Activated T-cell treated with anti-CD3 and anti-CD28 coated beads, Interleukin-2, amount 50 U/mL, for 72 hours (primary cell): ENCODE measurements at regions not wholly inside any gene's neighbourhood (a gene's known extent, or its start where the extent isn't known, plus 50 kb on each side); places are given as distances from the start of the nearest gene placed in this dataset.
"Not testable (repeated sequence)": the region's sequence is repeated elsewhere in the genome, so short reads cannot be mapped to it uniquely, and the experiment has no call there.

Experiments
- ATAC-seq, 2 donors: fragments of 150-1000 bp; cut with Tn5 transposase; replicated peaks in 1 of 2; 2 replicates each; pipeline ENCODE4 v1.10.0; 2021; ENCODE audit warnings: moderate library complexity in 2 of 2, mild to moderate bottlenecking in 1 of 2
- DNase-seq, 2 donors: peaks; one replicate each; pipeline ENCODE4 v3.0.0; 2021 to 2022; ENCODE audit warnings: mixed read lengths in 1 of 2
- H3K27ac Mint-ChIP-seq: one replicate; pipeline ENCODE4 v1.8.0; 2022; ENCODE audit warnings: mild to moderate bottlenecking, moderate library complexity, mixed read lengths
- H3K27me3 Mint-ChIP-seq: one replicate; pipeline ENCODE4 v1.8.0; 2022; ENCODE audit warnings: low read depth, mixed read lengths
- H3K36me3 Mint-ChIP-seq, 2 donors: one replicate each; pipeline ENCODE4 v1.8.0; 2022; ENCODE audit warnings: mixed read lengths in 2 of 2, mild to moderate bottlenecking in 1 of 2; ENCODE audit not compliant: insufficient read depth in 2 of 2
- H3K4me1 Mint-ChIP-seq: one replicate; pipeline ENCODE4 v1.8.0; 2022; ENCODE audit warnings: low read depth, mixed read lengths
- H3K4me3 Mint-ChIP-seq, 2 donors: one replicate each; pipeline ENCODE4 v1.8.0; 2022; ENCODE audit warnings: mild to moderate bottlenecking in 2 of 2, mixed read lengths in 2 of 2, moderate library complexity in 2 of 2
- H3K9me3 Mint-ChIP-seq, 2 donors: one replicate each; pipeline ENCODE4 v1.8.0; 2022; ENCODE audit warnings: mixed read lengths in 2 of 2

GRCh38 chr2:212882626-212883025 is 268.8 kb downstream of the IKZF2 start:
- peaks cover 5% of the 10 kb centered on the region for H3K27me3 Mint-ChIP-seq
- peaks cover 13 to 26% of the 10 kb centered on the region in 2 donors for H3K9me3 Mint-ChIP-seq
- peaks cover 22% of the 10 kb centered on the region in 2 donors for H3K36me3 Mint-ChIP-seq
- no peak overlapping the region for H3K4me3 Mint-ChIP-seq
- H3K27ac Mint-ChIP-seq = no peak overlapping the region
- ATAC-seq = peak in 1 of 2 donors; percentile 27
- H3K4me1 Mint-ChIP-seq = peaks cover 4% of the 10 kb centered on the region
- DNase-seq = no peak

DNA sequence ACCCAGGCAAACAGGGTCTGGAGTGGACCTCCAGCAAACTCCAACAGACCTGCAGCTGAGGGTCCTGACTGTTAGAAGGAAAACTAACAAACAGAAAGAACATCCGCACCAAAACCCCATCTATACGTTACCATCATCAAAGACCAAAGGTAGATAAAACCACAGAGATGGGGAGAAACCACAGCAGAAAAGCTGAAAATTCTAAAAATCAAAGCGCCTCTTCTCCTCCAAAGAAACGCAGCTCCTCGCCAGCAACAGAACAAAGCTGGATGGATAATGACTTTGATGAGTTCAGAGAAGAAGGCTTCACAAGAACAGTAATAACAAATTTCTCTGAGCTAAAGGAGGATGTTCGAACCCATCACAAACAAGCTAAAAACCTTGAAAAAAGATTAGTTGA is 274.9 kb downstream of the IKZF2 start:
- not testable (repeated sequence) for ATAC-seq, H3K9me3 Mint-ChIP-seq, H3K4me1 Mint-ChIP-seq, H3K27ac Mint-ChIP-seq, H3K4me3 Mint-ChIP-seq, DNase-seq
- Mint-ChIP-seq H3K36me3 (peaks cover 9 to 11% of the 10 kb centered on the region in 2 donors), H3K27me3 (peaks cover 19% of the 10 kb centered on the region)

GRCh38 chr2:212875950-212876349 is 275.5 kb downstream of the IKZF2 start:
- not testable (repeated sequence) for ATAC-seq, H3K4me1 Mint-ChIP-seq, DNase-seq, H3K27ac Mint-ChIP-seq, H3K4me3 Mint-ChIP-seq, H3K9me3 Mint-ChIP-seq
- Mint-ChIP-seq H3K27me3 (peaks cover 19% of the 10 kb centered on the region), H3K36me3 (peaks cover 9 to 11% of the 10 kb centered on the region in 2 donors)

GRCh38 chr2:212873256-212873655 is 278.2 kb downstream of the IKZF2 start:
- no peak overlapping the region for H3K27ac Mint-ChIP-seq
- ATAC-seq (no peak), DNase-seq (no peak)
- peaks cover 5 to 6% of the 10 kb centered on the region in 2 donors for H3K9me3 Mint-ChIP-seq
- no peak overlapping the region for H3K4me3 Mint-ChIP-seq
- peaks cover 4 to 7% of the 10 kb centered on the region in 2 donors for H3K36me3 Mint-ChIP-seq
- H3K27me3 Mint-ChIP-seq = peaks cover 14% of the 10 kb centered on the region
- peaks cover 5% of the 10 kb centered on the region for H3K4me1 Mint-ChIP-seq

DNA sequence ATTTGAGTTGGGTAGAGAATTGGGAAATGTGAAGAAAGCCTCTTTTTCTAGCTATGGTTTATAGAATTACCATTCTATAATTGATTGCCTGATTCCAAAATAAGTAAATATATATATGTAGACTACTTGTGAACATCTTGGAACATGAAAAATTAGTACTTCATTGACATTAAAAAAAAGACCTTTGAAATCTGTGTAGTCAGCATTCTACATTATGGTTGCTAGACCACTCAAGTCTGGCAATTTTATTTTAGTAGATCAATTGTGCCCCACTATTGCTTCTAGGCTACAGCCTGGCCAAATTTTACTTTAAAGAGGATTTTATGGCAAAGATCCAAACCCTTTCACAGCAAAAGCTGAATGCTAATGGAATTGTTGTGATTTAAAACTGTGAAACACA is 279.8 kb downstream of the IKZF2 start:
- ATAC-seq (no peak), DNase-seq (no peak)
- H3K27me3 Mint-ChIP-seq = peaks cover 7% of the 10 kb centered on the region
- peaks cover 3 to 6% of the 10 kb centered on the region in 2 donors for H3K9me3 Mint-ChIP-seq
- H3K36me3 Mint-ChIP-seq = peaks cover 0 to 8% of the 10 kb centered on the region in 2 donors
- no peak overlapping the region for H3K4me3 Mint-ChIP-seq
- no peak overlapping the region for H3K27ac Mint-ChIP-seq
- H3K4me1 Mint-ChIP-seq = peaks cover under 1% of the 10 kb centered on the region

DNA sequence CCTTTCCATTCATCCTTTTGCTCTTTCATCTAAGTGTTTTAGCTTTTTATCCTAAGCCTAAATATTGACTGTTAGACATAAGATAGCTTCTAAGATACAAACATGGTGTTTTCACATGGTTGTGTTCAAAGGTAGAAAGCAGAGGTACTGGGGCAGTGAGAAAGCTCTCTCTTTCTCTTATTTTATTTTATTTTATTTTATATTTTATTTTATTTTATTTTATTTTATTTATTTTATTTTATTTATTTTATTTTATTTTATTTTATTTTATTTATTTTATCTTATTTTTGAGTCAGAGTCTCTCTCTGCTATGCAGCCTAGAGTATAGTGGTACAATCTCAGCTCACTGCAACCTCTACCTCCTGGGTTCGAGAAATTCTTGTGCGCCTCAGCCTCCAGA is 287.2 kb downstream of the IKZF2 start:
- Mint-ChIP-seq H3K27ac (no peak overlapping the region), H3K27me3 (no peaks in the 10 kb centered on the region), H3K9me3 (peaks cover 17 to 19% of the 10 kb centered on the region in 2 donors), H3K36me3 (peaks cover 16 to 26% of the 10 kb centered on the region in 2 donors), H3K4me3 (no peak overlapping the region), H3K4me1 (no peaks in the 10 kb centered on the region)
- DNase-seq (no peak), ATAC-seq (no peak)

DNA sequence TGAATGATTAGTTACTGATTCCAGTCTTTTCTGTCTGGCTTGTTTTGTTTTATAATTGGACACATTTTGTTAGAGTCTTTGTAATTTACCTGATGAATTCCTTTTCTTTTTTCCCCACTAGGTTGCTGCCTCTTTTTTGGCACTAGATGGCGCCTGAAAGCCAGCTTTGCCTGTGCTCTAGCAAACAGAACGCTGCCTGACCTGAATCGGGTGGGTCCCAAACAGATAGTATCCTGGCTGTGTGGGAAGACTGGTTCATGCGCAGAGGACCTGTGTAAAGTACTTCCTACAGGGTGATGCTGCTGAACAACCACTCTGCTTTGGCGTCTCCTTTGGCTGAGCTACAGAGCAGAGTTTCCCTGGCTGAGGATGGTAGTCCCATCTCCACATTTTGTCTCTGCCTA is 288.2 kb downstream of the IKZF2 start:
- Mint-ChIP-seq H3K27me3 (no peaks in the 10 kb centered on the region), H3K4me1 (no peaks in the 10 kb centered on the region), H3K9me3 (peaks cover 17 to 18% of the 10 kb centered on the region in 2 donors), H3K36me3 (peaks cover 16 to 26% of the 10 kb centered on the region in 2 donors), H3K27ac (no peak overlapping the region), H3K4me3 (no peak overlapping the region)
- DNase-seq = peak; percentile 25 to 31
- ATAC-seq = peak; percentile 37 to 41

GRCh38 chr2:212858496-212858895 is 292.9 kb downstream of the IKZF2 start:
- Mint-ChIP-seq H3K27me3 (no peaks in the 10 kb centered on the region), H3K4me1 (no peaks in the 10 kb centered on the region), H3K27ac (no peak overlapping the region), H3K36me3 (peaks cover 12 to 13% of the 10 kb centered on the region in 2 donors), H3K4me3 (no peak overlapping the region), H3K9me3 (peaks cover 8 to 10% of the 10 kb centered on the region in 2 donors)
- DNase-seq (no peak), ATAC-seq (no peak)

GRCh38 chr2:212854771-212855170 is 296.6 kb downstream of the IKZF2 start:
- no peaks in the 10 kb centered on the region for H3K4me1 Mint-ChIP-seq
- H3K27ac Mint-ChIP-seq = no peak overlapping the region
- ATAC-seq = no peak
- H3K4me3 Mint-ChIP-seq = no peak overlapping the region
- peaks cover 2 to 4% of the 10 kb centered on the region in 2 donors for H3K36me3 Mint-ChIP-seq
- no peak for DNase-seq
- H3K27me3 Mint-ChIP-seq = no peaks in the 10 kb centered on the region
- peaks cover 0 to 6% of the 10 kb centered on the region in 2 donors for H3K9me3 Mint-ChIP-seq

- no peaks in the 10 kb centered on the region for H3K4me1 Mint-ChIP-seq
- H3K27me3 Mint-ChIP-seq = no peaks in the 10 kb centered on the region
- ATAC-seq = no peak
- no peak overlapping the region for H3K4me3 Mint-ChIP-seq
- DNase-seq = no peak
- no peaks in the 10 kb centered on the region for H3K36me3 Mint-ChIP-seq
- peaks cover 0 to 6% of the 10 kb centered on the region in 2 donors for H3K9me3 Mint-ChIP-seq
- H3K27ac Mint-ChIP-seq = no peak overlapping the region
Observed at GRCh38 chr2:212854116-212854515, 297.3 kb downstream of the IKZF2 start.

GRCh38 chr2:212845941-212846340 is 305.5 kb downstream of the IKZF2 start:
- Mint-ChIP-seq H3K27ac (no peak overlapping the region), H3K4me3 (no peak overlapping the region), H3K9me3 (peaks cover 0 to 3% of the 10 kb centered on the region in 2 donors), H3K4me1 (no peaks in the 10 kb centered on the region), H3K27me3 (peaks cover 20% of the 10 kb centered on the region), H3K36me3 (peaks cover 0 to 3% of the 10 kb centered on the region in 2 donors)
- ATAC-seq (no peak), DNase-seq (no peak)

DNA sequence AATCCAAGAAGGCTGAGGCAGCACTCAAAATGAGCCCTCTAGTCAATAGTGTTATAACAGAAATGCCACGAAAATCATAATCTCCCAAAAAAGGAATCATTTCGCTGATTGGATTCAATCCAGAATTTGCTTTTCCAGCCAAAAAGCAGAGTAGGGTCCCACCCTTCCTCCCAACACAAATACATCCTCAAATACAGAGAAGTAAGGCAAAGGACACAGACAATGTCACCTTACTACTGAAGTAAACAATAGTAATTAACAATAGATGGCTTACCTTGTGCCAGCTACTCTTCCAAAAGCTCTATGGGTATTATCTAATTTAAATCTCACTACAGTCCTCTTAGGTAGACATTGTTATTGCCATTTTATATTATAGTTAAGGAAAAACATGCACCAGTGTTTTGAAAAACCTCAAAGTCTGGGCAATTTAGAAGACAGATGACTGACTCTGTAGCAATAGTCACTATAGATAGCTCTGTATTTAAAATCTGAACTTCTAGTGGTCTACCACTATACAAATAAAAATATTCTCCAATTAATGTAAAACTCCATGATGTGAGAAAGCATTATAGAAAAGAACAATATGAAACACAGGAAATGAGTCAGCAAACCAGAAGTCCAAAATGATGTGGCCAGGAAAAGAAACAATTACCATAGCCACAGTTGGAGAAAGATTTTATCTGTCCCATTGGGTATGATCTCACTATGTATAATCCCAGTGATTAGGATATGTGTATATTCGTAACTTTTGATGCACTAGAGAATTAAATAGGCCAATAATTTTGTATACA is 305.0 kb upstream of the ERBB4 start:
- no peak overlapping the region for H3K27ac Mint-ChIP-seq
- peak; percentile 37 to 38 for ATAC-seq
- peaks cover 0 to 3% of the 10 kb centered on the region in 2 donors for H3K36me3 Mint-ChIP-seq
- H3K9me3 Mint-ChIP-seq = peaks cover 0 to 3% of the 10 kb centered on the region in 2 donors
- H3K4me1 Mint-ChIP-seq = no peaks in the 10 kb centered on the region
- DNase-seq = no peak
- peaks cover 20% of the 10 kb centered on the region for H3K27me3 Mint-ChIP-seq
- no peak overlapping the region for H3K4me3 Mint-ChIP-seq

GRCh38 chr2:212842544-212843185 is 304.1 kb upstream of the ERBB4 start:
- ATAC-seq = no peak
- Mint-ChIP-seq H3K27ac (no peak overlapping the region), H3K36me3 (peaks cover 0 to 3% of the 10 kb centered on the region in 2 donors), H3K9me3 (peaks cover 0 to 3% of the 10 kb centered on the region in 2 donors), H3K27me3 (peaks cover 20% of the 10 kb centered on the region), H3K4me1 (no peaks in the 10 kb centered on the region), H3K4me3 (no peak overlapping the region)
- no peak for DNase-seq
